HEK293 (cell line): ENCODE measurements at regions not wholly inside any gene's neighbourhood (a gene's known extent, or its start where the extent isn't known, plus 50 kb on each side); places are given as distances from the start of the nearest gene placed in this dataset.

Experiments
- YY1 ChIP-seq: fragments of 450-650 bp; formaldehyde crosslinking; IDR thresholded peaks from 2 replicates; pipeline ENCODE4 v1.5.1; 2018; ENCODE audit warnings: missing biosample characterization, missing genetic modification characterization
- ZBTB21 ChIP-seq: fragments of 450-650 bp; formaldehyde crosslinking; IDR thresholded peaks from 2 replicates; pipeline ENCODE4 v1.5.1; 2017; ENCODE audit warnings: missing biosample characterization, missing genetic modification characterization
- ZFP69B ChIP-seq: fragments of 450-650 bp; formaldehyde crosslinking; IDR thresholded peaks from 2 replicates; pipeline ENCODE4 v1.5.1; 2016; ENCODE audit warnings: missing biosample characterization, missing genetic modification characterization
- ZNF146 ChIP-seq: fragments of 450-650 bp; formaldehyde crosslinking; IDR thresholded peaks from 2 replicates; pipeline ENCODE4 v1.5.1; 2016; ENCODE audit warnings: missing biosample characterization, missing genetic modification characterization
- ZNF302 ChIP-seq: fragments of 450-650 bp; formaldehyde crosslinking; IDR thresholded peaks from 2 replicates; pipeline ENCODE4 v1.5.1; 2016; ENCODE audit warnings: missing biosample characterization, missing genetic modification characterization, low read depth
- ZNF354C ChIP-seq: fragments of 450-650 bp; formaldehyde crosslinking; IDR thresholded peaks from 2 replicates; pipeline ENCODE4 v1.5.1; 2016; ENCODE audit warnings: missing biosample characterization, missing genetic modification characterization, low read depth, borderline replicate concordance
- TF ChIP-seq, protein P1 (sequence below): fragments of 450-650 bp; formaldehyde crosslinking; IDR thresholded peaks from 2 replicates; pipeline ENCODE4 v1.5.1; 2016; ENCODE audit warnings: missing biosample characterization, missing genetic modification characterization

DNA sequence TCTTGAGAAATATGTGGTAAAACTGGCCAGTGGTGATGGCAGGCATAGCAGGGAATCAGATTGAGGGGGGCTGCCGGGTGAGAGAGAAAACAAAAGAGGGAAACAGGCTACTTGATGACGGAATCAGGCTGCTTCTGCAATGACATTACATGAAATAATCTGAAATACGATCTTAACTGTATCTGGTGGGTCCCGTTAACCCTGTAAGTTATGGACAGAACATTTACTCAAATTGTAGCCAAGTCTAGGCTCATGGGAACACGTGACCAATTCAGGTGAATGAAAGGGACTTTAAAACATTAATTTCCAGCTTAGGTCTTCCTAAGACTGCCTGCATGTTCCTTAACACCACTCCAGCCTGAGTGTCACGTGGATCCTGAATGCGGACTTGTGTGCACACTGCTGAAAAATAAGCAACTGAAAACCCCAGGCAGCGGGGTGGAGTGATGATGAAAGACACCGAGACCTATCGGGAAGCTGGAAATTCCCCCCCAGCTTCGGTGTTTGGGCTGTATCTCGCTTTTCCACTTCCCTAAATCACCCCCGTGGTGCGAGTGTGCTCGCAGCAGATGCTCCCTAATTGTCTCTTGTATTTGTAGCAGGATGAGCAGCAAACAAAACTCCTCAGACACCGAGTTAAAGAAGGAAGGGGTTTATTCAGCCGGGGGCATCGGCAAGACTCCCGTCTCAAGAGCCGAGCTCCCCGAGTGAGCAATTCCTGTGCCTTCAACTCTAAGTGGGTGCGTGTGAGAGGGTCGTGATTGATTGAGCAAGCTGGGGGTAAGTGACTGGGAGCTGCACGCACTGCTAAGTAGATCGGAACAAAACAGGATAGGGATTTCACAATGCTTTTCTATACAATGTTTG lies 145.0 kb upstream of the GRK3 start:
- TF ChIP-seq ZNF354C (tag by site-specific recombination) (no peak), YY1 (tag by site-specific recombination) (no peak), ZFP69B (peak; percentile 99), ZNF302 (no peak), ZNF146 (tag by site-specific recombination) (no peak), ZBTB21 (tag by site-specific recombination) (peak; percentile 87)
- TF ChIP-seq, protein P1, sequence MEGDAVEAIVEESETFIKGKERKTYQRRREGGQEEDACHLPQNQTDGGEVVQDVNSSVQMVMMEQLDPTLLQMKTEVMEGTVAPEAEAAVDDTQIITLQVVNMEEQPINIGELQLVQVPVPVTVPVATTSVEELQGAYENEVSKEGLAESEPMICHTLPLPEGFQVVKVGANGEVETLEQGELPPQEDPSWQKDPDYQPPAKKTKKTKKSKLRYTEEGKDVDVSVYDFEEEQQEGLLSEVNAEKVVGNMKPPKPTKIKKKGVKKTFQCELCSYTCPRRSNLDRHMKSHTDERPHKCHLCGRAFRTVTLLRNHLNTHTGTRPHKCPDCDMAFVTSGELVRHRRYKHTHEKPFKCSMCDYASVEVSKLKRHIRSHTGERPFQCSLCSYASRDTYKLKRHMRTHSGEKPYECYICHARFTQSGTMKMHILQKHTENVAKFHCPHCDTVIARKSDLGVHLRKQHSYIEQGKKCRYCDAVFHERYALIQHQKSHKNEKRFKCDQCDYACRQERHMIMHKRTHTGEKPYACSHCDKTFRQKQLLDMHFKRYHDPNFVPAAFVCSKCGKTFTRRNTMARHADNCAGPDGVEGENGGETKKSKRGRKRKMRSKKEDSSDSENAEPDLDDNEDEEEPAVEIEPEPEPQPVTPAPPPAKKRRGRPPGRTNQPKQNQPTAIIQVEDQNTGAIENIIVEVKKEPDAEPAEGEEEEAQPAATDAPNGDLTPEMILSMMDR: no peak
